H9 (cell line): ENCODE measurements at regions not wholly inside any gene's neighbourhood (a gene's known extent, or its start where the extent isn't known, plus 50 kb on each side); places are given as distances from the start of the nearest gene placed in this dataset.

ENCODE experiments used
- DNase-seq: peaks from one replicate; pipeline ENCODE4 v3.0.0-alpha.2; 2017
- H2AFZ ChIP-seq: one replicate; pipeline ENCODE4 v1.6.1; 2013; ENCODE audit warnings: mild to moderate bottlenecking, low read length, control low read depth, moderate library complexity
- H2AK5ac ChIP-seq: 2 replicates; pipeline ENCODE4 v1.6.1; 2013; ENCODE audit warnings: low read length, control low read depth, mixed read lengths; ENCODE audit not compliant: insufficient read length
- H2BK120ac ChIP-seq: one replicate; pipeline ENCODE4 v1.6.1; 2013; ENCODE audit warnings: low read depth, mild to moderate bottlenecking, low read length, control low read depth, inconsistent platforms; ENCODE audit not compliant: poor library complexity, severe bottlenecking
- H2BK12ac ChIP-seq: 2 replicates; pipeline ENCODE4 v1.6.1; 2013; ENCODE audit warnings: low read length, control low read depth, mixed read lengths, low read depth; ENCODE audit not compliant: insufficient read length
- H2BK15ac ChIP-seq: 2 replicates; pipeline ENCODE4 v1.6.1; 2013; ENCODE audit warnings: low read depth, low read length, control low read depth
- H2BK20ac ChIP-seq: one replicate; pipeline ENCODE4 v1.6.1; 2013; ENCODE audit warnings: low read depth, mild to moderate bottlenecking, low read length, control low read depth, inconsistent platforms; ENCODE audit not compliant: poor library complexity, severe bottlenecking
- H2BK5ac ChIP-seq: 2 replicates; pipeline ENCODE4 v1.6.1; 2013; ENCODE audit warnings: low read length, control low read depth, mixed read lengths; ENCODE audit not compliant: insufficient read length
- H3K14ac ChIP-seq: 2 replicates; pipeline ENCODE4 v1.6.1; 2013; ENCODE audit warnings: low read length, control low read depth; ENCODE audit not compliant: insufficient read depth
- H3K18ac ChIP-seq: 2 replicates; pipeline ENCODE4 v1.6.1; 2013; ENCODE audit warnings: low read depth, mild to moderate bottlenecking, mixed read lengths, low read length, control low read depth; ENCODE audit not compliant: insufficient read length
- H3K23ac ChIP-seq: 2 replicates; pipeline ENCODE4 v1.6.1; 2013; ENCODE audit warnings: low read length, control low read depth, mixed read lengths, low read depth; ENCODE audit not compliant: insufficient read length
- H3K23me2 ChIP-seq: 2 replicates; pipeline ENCODE4 v1.6.1; 2013; ENCODE audit warnings: low read depth, mild to moderate bottlenecking, mixed read lengths, low read length, control low read depth; ENCODE audit not compliant: insufficient read length, poor library complexity, severe bottlenecking
- H3K27ac ChIP-seq: 2 replicates; pipeline ENCODE4 v1.5.1; 2013; ENCODE audit warnings: low read length, control low read depth, mixed read lengths, low read depth; ENCODE audit not compliant: insufficient read length
- H3K27me3 ChIP-seq: 2 replicates; pipeline ENCODE4 v1.6.1; 2013; ENCODE audit warnings: low read length, control low read depth, inconsistent platforms; ENCODE audit not compliant: insufficient read depth
- H3K4ac ChIP-seq: 2 replicates; pipeline ENCODE4 v1.6.1; 2013; ENCODE audit warnings: low read depth, mild to moderate bottlenecking, control low read depth, inconsistent platforms, low read length, moderate library complexity
- H3K4me1 ChIP-seq: 2 replicates; pipeline ENCODE4 v1.6.1; 2013; ENCODE audit warnings: low read length, control low read depth, inconsistent platforms; ENCODE audit not compliant: insufficient read depth
- H3K4me2 ChIP-seq: 2 replicates; pipeline ENCODE4 v1.6.1; 2013; ENCODE audit warnings: low read length, control low read depth, mixed read lengths; ENCODE audit not compliant: insufficient read length, insufficient read depth
- H3K56ac ChIP-seq: 2 replicates; pipeline ENCODE4 v1.6.1; 2013; ENCODE audit warnings: low read depth, mild to moderate bottlenecking, mixed read lengths, low read length, control low read depth; ENCODE audit not compliant: insufficient read length
- H3K79me1 ChIP-seq: 2 replicates; pipeline ENCODE4 v1.6.1; 2013; ENCODE audit warnings: low read depth, mild to moderate bottlenecking, moderate library complexity, low read length, control low read depth, inconsistent platforms; ENCODE audit not compliant: insufficient read depth, poor library complexity, severe bottlenecking
- H3K79me2 ChIP-seq: 2 replicates; pipeline ENCODE4 v1.6.1; 2013; ENCODE audit warnings: low read length, control low read depth, inconsistent platforms; ENCODE audit not compliant: insufficient read depth
- H3K9ac ChIP-seq: 2 replicates; pipeline ENCODE4 v1.6.1; 2013; ENCODE audit warnings: low read length, control low read depth, mixed read lengths; ENCODE audit not compliant: insufficient read length; ENCODE audit errors: extremely low read depth
- H3K9me3 ChIP-seq: one replicate; pipeline ENCODE4 v1.6.1; 2013; ENCODE audit warnings: low read depth, low read length, inconsistent platforms; ENCODE audit not compliant: control insufficient read depth
- H3T11ph ChIP-seq: one replicate; pipeline ENCODE4 v1.6.1; 2013; ENCODE audit warnings: mild to moderate bottlenecking, low read length, control low read depth, inconsistent platforms
- H4K20me1 ChIP-seq: one replicate; pipeline ENCODE4 v1.6.1; 2013; ENCODE audit not compliant: control insufficient read depth, insufficient read length, insufficient read depth
- H4K5ac ChIP-seq: 2 replicates; pipeline ENCODE4 v1.6.1; 2013; ENCODE audit warnings: low read depth, mild to moderate bottlenecking, mixed read lengths, low read length, control low read depth; ENCODE audit not compliant: insufficient read length
- H4K8ac ChIP-seq: replicated peaks from 2 replicates; pipeline ENCODE4 v1.6.1; 2013; ENCODE audit warnings: low read length, control low read depth, mixed read lengths, low read depth; ENCODE audit not compliant: insufficient read length
- H4K91ac ChIP-seq: 2 replicates; pipeline ENCODE4 v1.6.1; 2013; ENCODE audit warnings: low read depth, mild to moderate bottlenecking, moderate library complexity, mixed read lengths, low read length, control low read depth; ENCODE audit not compliant: insufficient read length
- H3K27ac Mint-ChIP-seq, 3 experiments: 2 replicates in 2 of 3; 3 replicates in 1 of 3; pipeline ENCODE4 v1.8.0; 2020 to 2021; ENCODE audit warnings: mixed read lengths in 3 of 3, mild to moderate bottlenecking in 1 of 3, moderate library complexity in 1 of 3
- H3K27me3 Mint-ChIP-seq: 2 replicates; pipeline ENCODE4 v1.8.0; 2021; ENCODE audit warnings: low read depth, mild to moderate bottlenecking, moderate library complexity, mixed read lengths
- H3K36me3 Mint-ChIP-seq, 3 experiments: 2 replicates in 2 of 3; 3 replicates in 1 of 3; pipeline ENCODE4 v1.8.0; 2020 to 2021; ENCODE audit warnings: low read depth in 3 of 3, mixed read lengths in 3 of 3; ENCODE audit not compliant: insufficient read depth in 1 of 3
- H3K4me1 Mint-ChIP-seq, 2 experiments: 2 replicates each; pipeline ENCODE4 v1.8.0; 2020; ENCODE audit warnings: mixed read lengths in 2 of 2
- H3K4me3 Mint-ChIP-seq, 2 experiments: 2 replicates in 1 of 2; 3 replicates in 1 of 2; pipeline ENCODE4 v1.8.0; 2020 to 2021; ENCODE audit warnings: mild to moderate bottlenecking in 2 of 2, mixed read lengths in 2 of 2, moderate library complexity in 1 of 2
- H3K9me3 Mint-ChIP-seq, 2 experiments: 2 replicates in 1 of 2; 3 replicates in 1 of 2; pipeline ENCODE4 v1.8.0; 2020; ENCODE audit warnings: mild to moderate bottlenecking in 2 of 2, mixed read lengths in 2 of 2, moderate library complexity in 1 of 2
- CTCF ChIP-seq: fragments of 200-600 bp; sonication (generic); conservative IDR thresholded peaks from 3 replicates; pipeline ENCODE4 v1.8.0; 2021; ENCODE audit warnings: antibody characterized with exemption, mild to moderate bottlenecking
- WGBS: extraction: QIAGEN DNeasy Blood & Tissue Kit; methylation state at CpG from one replicate; pipeline ENCODE4 v1.1.7; 2013; ENCODE audit warnings: missing lambda C conversion rate, low lambda C conversion rate, mixed read lengths; ENCODE audit not compliant: insufficient read length; ENCODE audit errors: extremely low coverage; 5-methylcytosine and 5-hydroxymethylcytosine counted together

- Histone ChIP-seq H3K4me2 (no peak overlapping the region), H2AFZ (no peak overlapping the region)
- no CpG with 5 or more reads among the region's 11 CpGs for WGBS
Measured at GRCh38 chr14:31965071-31965734, 111.9 kb upstream of the ARHGAP5 start.

More at GRCh38 chr14:31965071-31965734, 111.9 kb upstream of the ARHGAP5 start:
- H2BK15ac ChIP-seq, result no peak overlapping the region
- H3K18ac ChIP-seq, result no peak overlapping the region
- H3K79me1 ChIP-seq, result no peaks in the 10 kb centered on the region
- H4K5ac ChIP-seq, result no peak overlapping the region
- no peaks in the 10 kb centered on the region for H3K9me3 ChIP-seq
- no peak overlapping the region for H2BK12ac ChIP-seq
- H4K8ac ChIP-seq, result no peak overlapping the region
- no peak overlapping the region for H2BK20ac ChIP-seq
- TF ChIP-seq CTCF, result no peak
- H3K23me2 ChIP-seq, result no peaks in the 10 kb centered on the region
- no peak overlapping the region for H3T11ph ChIP-seq
- H3K4me3 Mint-ChIP-seq, result no peak overlapping the region
- H3K14ac ChIP-seq, result no peak overlapping the region
- no peaks in the 10 kb centered on the region for H3K27me3 ChIP-seq
- no peak overlapping the region for H4K91ac ChIP-seq
- peaks cover 2 to 3% of the 10 kb centered on the region in 2 experiments; a peak in 3 of 5 replicates for H3K9me3 Mint-ChIP-seq
- no peak overlapping the region for H3K9ac ChIP-seq
- H3K27ac ChIP-seq, result no peak overlapping the region
- DNase-seq, result no peak
- peaks cover 0 to 6% (median 0%) of the 10 kb centered on the region in 3 experiments; a peak in 4 of 7 replicates for H3K36me3 Mint-ChIP-seq
- no peak overlapping the region for H3K23ac ChIP-seq
- no peak overlapping the region for H3K4ac ChIP-seq
- no peaks in the 10 kb centered on the region for H3K4me1 Mint-ChIP-seq
- H3K79me2 ChIP-seq, result no peaks in the 10 kb centered on the region
- H3K27ac Mint-ChIP-seq, result no peak overlapping the region
- no peaks in the 10 kb centered on the region for H3K27me3 Mint-ChIP-seq
- no peak overlapping the region for H2BK5ac ChIP-seq
- H2AK5ac ChIP-seq, result no peak overlapping the region
- no peak overlapping the region for H2BK120ac ChIP-seq
- no peaks in the 10 kb centered on the region for H3K4me1 ChIP-seq
- H4K20me1 ChIP-seq, result no peaks in the 10 kb centered on the region
- no peak overlapping the region for H3K56ac ChIP-seq
